NCI-H524 (cell line): ENCODE measurements at regions not wholly inside any gene's neighbourhood (a gene's known extent, or its start where the extent isn't known, plus 50 kb on each side); places are given as distances from the start of the nearest gene placed in this dataset.

Source experiments
- DNase-seq, 2 experiments: peaks; one replicate each; lab custom pipeline; 2025; lab: John Stamatoyannopoulos, UW

DNA sequence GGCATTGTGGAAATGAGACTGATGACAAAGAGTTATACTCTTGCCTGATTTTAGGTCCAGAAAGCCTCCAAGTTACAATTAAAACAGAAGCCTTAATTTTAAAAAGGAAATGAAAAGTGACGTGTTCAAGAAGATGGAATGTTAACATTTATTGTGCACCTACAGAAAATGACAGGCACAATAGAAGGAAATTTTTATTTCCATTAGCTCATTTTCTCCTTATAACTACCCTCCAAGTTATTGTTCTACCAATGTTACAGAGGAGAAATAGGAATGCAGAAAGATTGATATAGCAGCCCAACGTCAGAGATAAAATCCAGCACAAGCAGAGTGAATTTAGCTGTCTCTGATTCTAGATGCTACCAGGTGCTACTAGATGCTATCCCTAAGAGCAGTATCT lies 736.9 kb upstream of the KIRREL3 start:
- no peak for DNase-seq

DNA sequence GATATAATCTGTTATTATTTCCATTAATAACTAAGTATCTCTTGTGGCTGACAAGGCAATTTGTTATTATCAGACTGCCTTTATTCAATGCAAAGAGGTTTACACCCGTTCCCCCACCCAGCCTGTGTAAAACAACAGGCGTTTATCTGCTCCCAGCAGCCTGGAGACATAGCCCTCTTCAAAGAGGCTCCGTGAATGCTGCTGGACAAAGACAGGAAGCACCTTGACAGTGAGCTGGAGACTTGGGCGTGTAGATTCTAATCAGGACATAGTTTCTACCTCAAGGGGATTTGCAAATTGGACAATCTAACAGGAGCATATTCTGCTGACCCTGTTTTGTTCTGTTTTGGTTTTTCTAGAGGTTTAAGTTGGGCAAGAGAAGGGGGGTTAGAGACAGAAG lies 733.0 kb upstream of the KIRREL3 start:
- DNase-seq, result no peak

DNA sequence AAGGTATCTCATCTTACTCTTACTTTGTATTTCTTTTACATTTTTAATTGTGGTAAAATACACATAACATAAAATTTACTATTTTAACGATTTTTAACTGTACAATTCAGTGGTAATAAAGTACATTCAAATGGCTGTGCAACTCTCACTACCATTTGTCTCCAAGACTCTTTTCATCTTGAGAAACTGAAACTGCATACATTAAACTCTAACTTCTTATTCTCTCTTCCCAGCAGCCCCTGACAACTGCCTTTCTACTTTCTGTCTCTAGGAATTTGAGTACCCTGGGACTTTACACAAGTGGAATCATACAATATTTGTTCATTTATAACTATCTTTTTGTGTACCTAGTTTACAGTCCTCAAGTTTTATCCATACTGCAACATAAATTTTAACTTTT lies 725.8 kb upstream of the KIRREL3 start:
- DNase-seq, result no peak

DNA sequence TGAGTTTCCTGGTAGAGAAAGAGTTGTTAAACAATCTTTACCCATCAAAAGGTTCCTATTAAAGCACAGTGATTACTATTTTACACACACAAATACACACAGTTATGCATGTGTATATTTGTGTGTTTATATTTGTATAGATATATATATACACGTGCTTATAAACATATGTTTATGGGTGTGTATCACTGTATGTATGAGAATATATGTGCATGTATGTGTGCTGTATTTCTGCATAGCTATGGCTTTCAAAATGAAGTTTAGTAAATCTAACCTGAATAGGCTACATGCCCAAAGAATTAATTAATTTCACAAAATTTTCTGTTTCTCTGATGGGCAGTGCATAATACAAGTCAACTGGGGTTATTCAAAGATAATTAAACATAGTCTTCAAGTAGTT lies 723.1 kb upstream of the KIRREL3 start:
- no peak for DNase-seq

- no peak for DNase-seq
Measured at GRCh38 chr11:127713226-127713625, 712.7 kb upstream of the KIRREL3 start.

- DNase-seq, result no peak
Measured at GRCh38 chr11:127711748-127712147, 711.2 kb upstream of the KIRREL3 start.

GRCh38 chr11:127710831-127711230 lies 710.3 kb upstream of the KIRREL3 start:
- DNase-seq, result no peak

DNA sequence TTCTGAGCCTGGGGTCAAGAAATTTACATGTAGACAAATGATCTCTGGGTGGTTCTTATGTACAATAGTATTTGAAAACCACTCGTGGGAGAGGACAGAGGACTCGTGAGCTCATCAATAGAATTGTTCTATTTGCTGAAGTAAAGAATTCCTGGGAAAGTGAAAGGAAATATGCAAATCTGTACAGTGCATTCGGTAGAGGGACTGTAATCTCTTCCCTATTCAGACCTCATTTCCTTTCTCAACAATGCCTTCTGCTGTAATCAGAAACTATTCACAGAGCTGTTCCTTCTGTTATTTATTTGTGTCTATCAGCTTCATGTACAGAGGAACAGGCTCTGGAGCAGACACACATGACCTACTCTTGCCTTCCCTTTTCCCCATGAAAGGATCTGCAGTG lies 709.4 kb upstream of the KIRREL3 start:
- DNase-seq, result no peak

- no peak for DNase-seq
Measured at GRCh38 chr11:127693686-127694085, 693.1 kb upstream of the KIRREL3 start.

- no peak for DNase-seq
Measured at GRCh38 chr11:127683321-127683720, 682.8 kb upstream of the KIRREL3 start.

DNA sequence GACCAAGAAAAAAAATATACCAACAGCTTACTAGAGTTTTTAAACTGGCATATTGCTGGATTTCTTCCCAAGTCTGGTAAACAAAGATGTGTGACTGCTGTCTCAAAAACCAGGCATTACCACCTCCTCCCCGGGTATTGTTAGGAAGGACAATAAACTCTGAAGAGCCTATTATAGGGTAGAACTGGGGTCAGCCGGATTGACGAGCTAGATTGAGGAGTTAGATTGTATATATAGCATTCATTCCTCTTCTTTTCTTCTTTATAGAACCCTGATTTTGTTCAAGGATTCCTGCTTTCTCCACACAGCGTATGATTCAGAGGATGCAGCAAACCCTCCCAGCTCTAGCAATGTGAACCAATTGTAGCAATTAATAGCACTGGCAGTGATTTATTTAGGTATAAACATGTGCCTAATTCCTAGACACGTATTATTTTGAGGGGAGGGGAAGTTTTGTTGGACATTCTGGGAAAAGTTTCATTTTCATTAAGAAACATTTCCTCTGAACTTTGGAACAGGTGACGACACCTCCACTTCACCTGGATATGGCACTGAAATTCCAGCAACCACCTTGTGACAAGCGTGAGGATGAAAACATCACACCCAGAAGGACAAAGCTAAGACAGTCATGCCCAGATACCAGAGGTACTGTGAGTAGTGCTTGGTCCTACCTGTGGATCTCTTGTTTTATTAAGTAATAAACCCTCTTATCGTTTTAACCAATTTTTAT lies 679.4 kb upstream of the KIRREL3 start:
- no peak for DNase-seq

GRCh38 chr11:127678631-127679030 lies 678.1 kb upstream of the KIRREL3 start:
- DNase-seq, result no peak

GRCh38 chr11:127677660-127678425 lies 677.3 kb upstream of the KIRREL3 start:
- no peak for DNase-seq

- DNase-seq, result no peak
Measured at GRCh38 chr11:127675581-127675980, 675.0 kb upstream of the KIRREL3 start.

GRCh38 chr11:127674754-127675153 lies 674.2 kb upstream of the KIRREL3 start:
- DNase-seq, result no peak

DNA sequence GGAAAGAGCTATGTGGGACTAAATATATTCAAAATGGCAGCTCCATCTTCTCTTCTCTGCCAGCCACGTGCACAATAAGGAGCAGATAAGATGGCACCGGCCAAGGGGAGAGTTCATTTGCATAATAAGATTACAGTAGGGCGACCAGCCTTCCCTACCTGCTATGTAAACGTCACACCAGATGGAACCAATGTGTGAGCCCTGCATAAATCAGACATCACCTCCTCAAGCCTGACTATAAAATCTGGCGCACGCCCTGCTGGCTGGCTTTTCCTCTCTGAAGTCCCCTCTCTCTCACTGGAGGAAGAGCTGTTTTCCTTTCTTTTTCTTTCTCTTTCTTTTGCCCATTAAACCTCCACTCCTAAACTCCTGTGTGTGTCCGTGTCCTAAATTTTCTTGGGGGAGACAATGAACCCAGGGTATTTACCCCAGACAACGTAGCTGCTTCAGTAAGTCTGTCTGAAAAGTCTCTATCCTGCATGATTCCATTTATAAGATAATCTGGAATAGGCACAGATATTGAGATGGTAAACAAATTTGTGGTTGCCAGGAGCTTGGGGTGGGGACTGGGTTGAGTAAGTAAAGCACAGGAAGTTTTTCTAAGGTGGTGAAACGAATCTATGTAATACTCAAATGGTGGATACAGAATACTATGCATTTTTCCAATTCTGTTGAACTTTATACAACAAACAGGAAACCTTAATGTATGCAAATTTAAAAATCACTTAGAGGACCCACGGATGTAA lies 670.0 kb upstream of the KIRREL3 start:
- peak; percentile 62 to 84 for DNase-seq

DNA sequence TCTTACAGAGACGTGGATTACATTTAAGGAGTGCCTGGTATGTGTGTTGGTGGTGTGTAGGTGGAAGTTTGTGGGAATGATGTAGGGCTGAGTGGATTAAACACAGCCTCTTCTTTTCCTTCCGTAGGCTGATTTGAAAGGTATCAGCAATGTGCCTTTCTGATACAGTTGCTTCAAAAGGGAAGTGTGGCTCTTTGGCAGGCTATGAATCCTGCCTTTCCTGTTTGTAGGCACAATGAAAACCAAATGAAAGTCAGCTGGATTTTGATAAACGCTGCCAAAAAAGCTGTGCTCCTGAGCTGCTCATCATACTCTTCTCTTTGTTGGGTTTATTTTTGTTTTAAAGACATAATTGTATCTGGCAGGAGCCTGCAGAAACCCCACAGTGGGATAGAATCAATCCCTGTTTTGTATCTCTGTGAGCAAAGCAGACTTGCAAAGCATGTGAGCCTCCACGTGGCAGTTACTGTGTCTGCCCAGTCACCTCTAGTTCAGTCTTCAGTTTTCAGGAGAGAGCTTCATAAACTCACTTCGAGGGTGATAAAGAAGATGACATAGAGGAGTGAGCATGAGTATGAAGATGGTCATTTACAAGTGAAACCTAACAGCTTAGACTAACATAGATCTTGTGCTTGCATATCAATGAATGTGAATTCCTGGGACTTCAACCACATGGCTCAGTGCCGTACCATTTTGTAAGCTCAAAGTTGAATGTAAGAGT lies 655.7 kb upstream of the KIRREL3 start:
- no peak for DNase-seq

GRCh38 chr11:127653076-127653475 lies 652.5 kb upstream of the KIRREL3 start:
- no peak for DNase-seq

GRCh38 chr11:127651888-127652221 lies 651.3 kb upstream of the KIRREL3 start:
- no peak for DNase-seq

DNA sequence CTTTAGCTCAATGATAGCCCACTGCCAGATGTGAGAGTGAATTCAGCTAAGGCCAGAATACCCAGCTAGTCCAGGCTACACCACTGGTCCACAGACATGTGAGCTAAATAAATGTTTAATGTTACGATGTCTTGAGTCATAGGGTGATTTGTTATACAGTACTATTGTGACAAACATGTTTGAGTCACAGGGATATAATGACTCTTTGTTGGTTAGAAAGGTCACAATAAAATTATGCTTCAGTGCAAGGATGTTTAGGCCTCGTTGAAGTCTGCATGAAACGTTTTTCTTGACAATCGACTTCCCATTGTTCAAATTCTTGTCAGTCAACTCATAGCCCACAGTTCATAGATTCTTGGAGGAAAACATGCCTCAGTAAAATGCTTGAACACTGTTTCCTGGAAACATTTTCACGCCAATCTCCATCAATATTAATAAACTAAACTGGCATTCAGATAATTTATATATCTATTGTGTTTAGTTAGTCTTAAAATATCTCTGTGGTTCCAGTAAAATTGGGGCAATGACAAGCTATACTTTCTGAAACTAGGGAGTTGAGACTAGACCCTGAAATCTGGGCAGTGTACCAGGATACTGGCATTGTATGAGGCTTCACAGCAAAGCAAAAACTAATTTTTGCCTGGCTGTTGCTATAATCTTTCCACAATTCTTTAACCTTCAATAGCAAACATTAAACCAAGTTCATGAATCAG lies 650.8 kb upstream of the KIRREL3 start:
- no peak for DNase-seq

DNA sequence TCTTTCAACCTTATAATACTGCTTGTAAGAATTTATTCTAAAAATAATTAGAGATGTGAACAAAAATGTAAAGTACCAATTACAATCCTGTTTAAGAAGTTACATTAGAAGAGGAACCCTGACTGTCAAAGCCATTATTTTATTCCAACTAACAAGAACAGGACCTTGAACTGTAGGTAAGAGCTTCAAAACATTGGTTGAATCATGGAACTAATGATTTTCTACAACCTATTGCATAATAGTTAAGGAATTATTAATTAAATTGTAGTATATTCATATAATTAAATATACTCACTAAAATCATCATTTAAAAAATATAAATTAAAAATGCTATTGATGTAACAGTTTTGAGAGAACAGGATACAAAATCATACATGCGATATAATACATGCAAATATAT lies 649.4 kb upstream of the KIRREL3 start:
- DNase-seq, result no peak

DNA sequence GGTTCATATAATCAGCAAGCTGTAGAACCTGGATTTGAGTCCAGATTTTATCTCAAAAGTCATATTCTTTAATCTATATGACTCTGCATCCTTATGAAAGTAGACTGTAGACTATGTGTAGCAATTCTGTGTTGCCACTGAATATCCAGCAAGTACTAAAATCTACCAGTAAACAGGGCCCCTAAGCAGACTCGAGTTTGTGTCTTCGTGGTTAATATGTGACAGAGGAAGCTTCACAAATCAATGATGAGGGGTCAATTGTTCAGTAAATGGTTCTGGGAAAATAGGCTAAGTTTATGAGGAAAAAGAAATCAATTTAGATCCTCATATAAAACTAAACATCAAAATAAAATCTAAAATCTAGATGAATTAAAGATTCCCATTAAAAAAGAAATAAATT lies 648.5 kb upstream of the KIRREL3 start:
- no peak for DNase-seq
